Lower leg skin (tissue), 3 donors: ENCODE measurements at regions not wholly inside any gene's neighbourhood (a gene's known extent, or its start where the extent isn't known, plus 50 kb on each side); places are given as distances from the start of the nearest gene placed in this dataset.

ENCODE experiments used
- CTCF ChIP-seq, 3 donors: fragments of 450-650 bp; IDR thresholded peaks; one replicate each; pipeline ENCODE4 v1.5.1; 2016; ENCODE audit warnings: antibody characterized with exemption in 3 of 3, mild to moderate bottlenecking in 3 of 3, moderate library complexity in 2 of 3
- POLR2A ChIP-seq, 2 donors: fragments of 450-650 bp; IDR thresholded peaks; one replicate each; pipeline ENCODE4 v1.6.1; 2016 to 2017; ENCODE audit warnings: antibody characterized with exemption in 2 of 2, mild to moderate bottlenecking in 1 of 2, moderate library complexity in 1 of 2

DNA sequence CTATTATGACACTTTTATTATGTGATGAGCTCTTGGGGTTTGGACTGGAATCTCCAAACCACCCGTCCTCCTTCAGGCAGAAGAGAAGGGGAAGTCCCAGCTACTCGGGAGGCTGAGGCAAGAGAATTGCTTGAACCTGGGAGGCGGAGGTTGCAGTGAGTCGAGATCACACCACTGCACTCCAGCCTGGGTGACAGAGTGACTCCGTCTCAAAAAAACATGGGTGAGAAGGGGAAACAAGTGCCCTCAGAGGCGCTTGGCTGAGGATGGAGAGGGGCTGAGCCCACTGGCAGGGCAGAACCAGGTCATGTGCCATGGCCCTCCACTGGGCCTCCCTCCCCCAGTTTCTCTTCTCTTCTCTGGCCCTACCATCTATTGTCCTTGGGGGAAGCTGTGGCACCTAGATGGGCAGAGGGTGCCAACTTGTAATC is 120.9 kb upstream of the SMURF2 start:
- TF ChIP-seq CTCF (IDR thresholded peaks at IDR 0.05) (no peak), POLR2A (IDR thresholded peaks at IDR 0.05) (no peak)
